ENCODE measurements at regions not wholly inside any gene's neighbourhood (a gene's known extent, or its start where the extent isn't known, plus 50 kb on each side); places are given as distances from the start of the nearest gene placed in this dataset.

- no peak for TF ChIP-seq CTCF (IDR thresholded peaks at IDR 0.05; ENCODE audit: low read depth, low read length)
- no peak overlapping the region for H3K4me3 ChIP-seq (ENCODE audit: low read depth, low read length)
Measured at GRCh38 chr4:22962295-22962694, 269.6 kb downstream of the GBA3 start.

- TF ChIP-seq CTCF (IDR thresholded peaks at IDR 0.05; ENCODE audit: low read depth, low read length) = no peak
- no peak overlapping the region for H3K4me3 ChIP-seq (ENCODE audit: low read depth, low read length)
Measured at GRCh38 chr4:22959483-22959882, 266.7 kb downstream of the GBA3 start.

GRCh38 chr4:22957774-22958309, 265.1 kb downstream of the GBA3 start:
- no peak overlapping the region for H3K4me3 ChIP-seq (ENCODE audit: low read depth, low read length)
- no peak for TF ChIP-seq CTCF (IDR thresholded peaks at IDR 0.05; ENCODE audit: low read depth, low read length)

GRCh38 chr4:22949161-22949855, 256.6 kb downstream of the GBA3 start:
- TF ChIP-seq CTCF (IDR thresholded peaks at IDR 0.05; ENCODE audit: low read depth, low read length) = no peak
- no peak overlapping the region for H3K4me3 ChIP-seq (ENCODE audit: low read depth, low read length)

GRCh38 chr4:22947851-22948250, 255.1 kb downstream of the GBA3 start:
- no peak for TF ChIP-seq CTCF (IDR thresholded peaks at IDR 0.05; ENCODE audit: low read depth, low read length)
- H3K4me3 ChIP-seq (ENCODE audit: low read depth, low read length) = no peak overlapping the region

- no peak overlapping the region for H3K4me3 ChIP-seq (ENCODE audit: low read depth, low read length)
- TF ChIP-seq CTCF (IDR thresholded peaks at IDR 0.05; ENCODE audit: low read depth, low read length) = no peak
Measured at GRCh38 chr4:22942920-22943559, 250.3 kb downstream of the GBA3 start.

GRCh38 chr4:22941688-22942375, 249.1 kb downstream of the GBA3 start:
- no peak for TF ChIP-seq CTCF (IDR thresholded peaks at IDR 0.05; ENCODE audit: low read depth, low read length)
- H3K4me3 ChIP-seq (ENCODE audit: low read depth, low read length) = no peak overlapping the region
